SK-N-DZ (cell line): ENCODE measurements at regions not wholly inside any gene's neighbourhood (a gene's known extent, or its start where the extent isn't known, plus 50 kb on each side); places are given as distances from the start of the nearest gene placed in this dataset.

ENCODE experiments used
- DNase-seq: peaks from one replicate; pipeline ENCODE4 v3.0.0-alpha.2; 2015; ENCODE audit warnings: low spot score

DNA sequence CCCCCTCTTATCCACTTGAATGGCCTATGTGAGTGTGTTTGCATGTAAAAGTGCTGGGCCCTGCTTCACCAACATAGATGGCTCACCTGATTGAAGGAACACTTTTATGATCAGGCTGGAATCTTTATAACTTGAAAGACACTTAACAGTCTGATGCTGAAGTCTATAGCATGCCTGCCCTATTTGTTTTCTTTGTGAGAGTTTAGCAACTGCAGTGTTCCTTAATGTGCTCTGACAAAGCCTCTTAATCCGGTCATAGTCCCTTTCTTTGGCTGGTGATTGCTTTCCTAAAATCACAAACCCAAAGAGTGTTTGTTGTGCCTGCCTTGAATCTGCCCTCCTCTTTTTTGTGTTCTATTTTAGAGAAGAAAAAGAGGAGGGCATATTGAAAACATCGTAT lies 1382.8 kb upstream of the CELF4 start:
- DNase-seq, result no peak

DNA sequence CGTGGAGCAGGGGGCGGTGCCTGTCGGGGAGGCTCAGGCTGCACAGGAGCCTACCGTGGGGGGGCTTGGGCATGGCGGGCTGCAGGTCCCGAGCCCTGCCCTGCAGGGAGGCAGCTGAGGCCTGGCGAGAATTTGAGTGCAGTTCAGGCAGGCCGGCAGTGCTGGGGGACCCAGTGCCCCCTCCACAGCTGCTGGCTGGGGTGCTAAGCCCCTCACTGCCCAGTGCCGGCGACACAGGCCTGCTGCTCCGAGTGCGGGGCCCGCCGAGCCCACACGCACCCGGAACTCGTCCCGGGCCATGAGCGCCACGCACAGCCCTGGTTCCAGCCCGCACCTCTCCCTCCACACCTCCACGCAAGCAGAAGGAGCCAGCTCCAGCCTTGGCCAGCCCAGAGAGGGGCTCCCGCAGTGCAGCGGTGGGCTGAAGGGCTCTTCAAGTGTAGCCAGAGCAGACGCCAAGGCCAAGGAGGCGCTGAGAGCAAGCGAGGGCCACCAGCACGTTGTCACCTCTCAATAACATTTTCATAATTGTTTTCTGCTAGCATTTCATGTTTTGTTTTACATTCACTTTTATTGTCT lies 1378.9 kb upstream of the CELF4 start:
- no peak for DNase-seq

DNA sequence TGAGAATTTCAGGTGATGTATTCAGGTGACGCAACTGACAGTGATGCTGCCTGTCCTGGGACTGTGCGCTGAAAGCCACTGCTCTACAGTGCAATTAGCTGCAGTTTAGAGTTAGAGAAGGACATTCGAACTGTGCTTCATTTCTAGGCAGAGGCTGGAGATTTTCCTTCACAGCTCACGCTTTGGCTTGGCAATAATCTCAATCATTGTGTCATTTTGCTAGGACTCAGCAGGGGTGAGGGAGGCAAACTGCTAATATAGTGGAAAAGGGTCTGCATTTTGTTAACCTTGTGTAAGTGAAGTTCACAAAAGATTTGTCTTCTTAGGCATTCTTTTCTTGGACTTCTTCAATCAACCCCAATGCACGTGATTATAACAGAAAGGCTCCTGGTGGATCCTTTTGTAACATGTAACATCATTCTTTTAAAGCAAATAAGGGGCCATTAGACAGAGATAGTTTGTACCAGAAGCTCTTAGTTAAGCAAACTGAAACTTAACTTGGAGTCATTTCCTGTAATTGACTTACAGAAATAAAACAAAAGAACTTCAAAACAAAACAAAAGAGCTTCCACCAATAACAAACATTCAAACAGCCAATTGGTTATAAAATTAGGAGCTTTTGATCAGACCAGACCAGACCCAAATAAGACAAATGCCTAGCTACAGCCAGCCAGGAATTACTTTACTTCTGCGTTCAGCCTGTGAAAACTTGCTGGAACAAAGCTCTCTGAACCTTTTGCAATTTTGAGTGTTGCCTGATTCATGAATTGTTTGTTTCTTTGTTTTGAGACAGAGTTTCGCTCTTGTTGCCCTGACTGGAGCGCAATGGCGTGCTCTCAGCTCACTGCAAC lies 1376.3 kb upstream of the CELF4 start:
- DNase-seq, result no peak

DNA sequence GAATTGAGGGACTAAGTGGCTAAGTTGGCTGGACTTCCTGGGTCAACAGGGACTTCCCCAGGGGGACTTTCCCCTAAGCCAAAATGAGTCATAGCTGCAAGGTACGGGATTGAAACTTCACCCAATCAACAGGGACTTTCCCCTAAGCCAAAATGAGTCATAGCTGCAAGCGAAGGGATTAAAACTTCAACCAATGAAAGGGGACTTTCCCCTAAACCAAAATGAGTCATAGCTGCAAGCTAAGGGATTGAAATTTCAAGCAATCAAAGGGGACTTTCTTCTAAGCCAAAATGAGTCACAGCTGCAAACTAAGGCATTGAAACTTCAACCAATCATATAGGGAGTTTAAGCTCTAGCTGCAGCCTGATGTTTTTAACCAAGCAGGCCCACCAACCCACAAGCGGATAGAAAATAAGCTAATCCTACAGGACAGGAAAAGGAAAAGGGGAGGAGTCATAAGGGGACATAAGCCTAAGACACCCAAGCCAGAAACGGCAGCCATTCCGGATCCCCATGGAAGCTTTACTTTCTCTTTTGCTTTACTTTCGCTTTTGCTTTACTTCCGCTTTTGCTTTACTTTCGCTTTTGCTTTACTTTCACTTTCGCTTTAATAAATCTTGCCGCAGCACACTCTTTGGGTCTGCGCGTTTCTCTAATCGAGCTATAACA lies 1375.4 kb upstream of the CELF4 start:
- DNase-seq, result no peak

DNA sequence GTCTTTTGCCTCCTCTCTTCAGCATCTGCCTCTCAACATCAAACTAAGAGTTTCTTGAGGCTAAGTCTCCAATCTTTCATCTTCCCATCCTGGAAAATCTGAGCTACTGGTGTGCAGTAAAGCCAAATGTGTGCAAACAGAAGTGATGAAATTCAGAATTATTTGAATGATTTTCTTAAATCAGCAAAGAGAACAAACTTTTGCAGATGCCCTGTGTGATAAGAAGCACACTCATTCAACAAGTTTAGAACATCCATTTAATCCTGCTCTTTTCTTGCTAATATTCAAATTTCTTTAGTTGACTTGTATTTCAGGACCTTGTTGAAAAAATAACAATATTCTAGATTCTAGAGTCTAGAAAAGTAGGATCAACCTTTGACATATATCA lies 1374.9 kb upstream of the CELF4 start:
- DNase-seq, result no peak

DNA sequence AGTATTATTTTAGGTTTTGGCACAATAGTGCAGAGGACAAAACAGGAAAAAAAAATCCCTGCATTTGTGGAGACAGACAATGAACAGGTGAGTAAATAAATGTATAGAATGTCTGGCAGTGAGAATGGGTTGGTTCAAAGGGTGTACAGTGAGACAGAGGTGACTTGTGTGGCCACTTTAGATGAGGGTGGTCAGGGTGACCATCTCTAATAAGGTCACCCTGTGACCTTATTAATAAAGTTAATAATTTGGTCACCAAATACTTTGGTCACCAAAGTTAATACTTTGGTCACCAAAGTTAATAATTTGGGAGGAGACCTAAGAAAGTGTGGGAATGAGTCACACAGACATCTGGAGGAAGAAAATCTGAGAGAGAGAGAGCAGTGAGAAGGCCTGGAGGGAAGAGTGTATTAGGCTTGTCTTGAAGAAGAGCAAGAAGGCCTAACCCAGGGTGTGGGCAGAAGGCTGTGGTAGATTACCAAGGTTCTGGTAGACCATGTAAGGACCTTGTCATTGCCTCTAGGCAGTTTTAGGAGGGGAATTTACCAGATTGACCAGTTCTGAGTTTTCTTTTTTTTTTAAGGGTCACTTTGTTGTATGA lies 1368.4 kb upstream of the CELF4 start:
- DNase-seq, result no peak

DNA sequence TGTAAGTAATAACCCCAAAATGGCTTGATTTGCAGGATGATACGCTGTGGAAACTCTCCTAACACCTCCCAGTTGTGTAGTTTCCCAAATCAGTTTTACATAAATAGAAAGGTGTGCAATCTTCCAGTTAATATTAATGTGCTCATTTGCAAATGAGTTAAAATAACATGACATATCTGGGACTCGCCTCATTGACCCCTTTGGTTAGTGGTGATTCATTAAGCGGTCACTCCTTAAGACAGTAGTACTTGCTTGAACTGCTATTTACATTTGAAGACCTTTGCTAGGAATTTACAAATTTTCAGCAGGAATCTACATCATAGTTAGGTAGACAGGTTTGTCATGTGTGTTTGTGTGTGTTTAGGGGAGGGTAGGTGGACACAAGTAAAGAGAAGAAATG lies 1367.7 kb upstream of the CELF4 start:
- DNase-seq, result no peak

DNA sequence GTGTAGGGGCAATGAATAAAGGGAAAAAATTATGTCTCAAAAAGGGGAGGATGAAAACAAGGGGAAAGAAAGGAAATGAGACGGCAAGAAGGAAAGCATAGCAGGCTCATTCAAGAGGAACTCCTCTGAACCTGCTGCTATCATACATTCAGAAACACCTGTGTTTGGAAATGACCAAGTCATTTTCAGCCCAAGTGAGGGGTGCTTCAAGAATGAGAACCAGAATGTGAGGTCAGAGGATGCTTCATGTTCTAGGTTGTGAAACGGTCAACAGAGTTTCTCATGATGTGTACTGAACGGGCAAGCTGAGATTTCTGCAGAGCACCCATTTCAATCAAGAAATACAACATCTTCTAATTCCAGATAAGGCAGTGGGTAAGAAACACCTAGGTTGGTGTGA lies 1367.2 kb upstream of the CELF4 start:
- no peak for DNase-seq

DNA sequence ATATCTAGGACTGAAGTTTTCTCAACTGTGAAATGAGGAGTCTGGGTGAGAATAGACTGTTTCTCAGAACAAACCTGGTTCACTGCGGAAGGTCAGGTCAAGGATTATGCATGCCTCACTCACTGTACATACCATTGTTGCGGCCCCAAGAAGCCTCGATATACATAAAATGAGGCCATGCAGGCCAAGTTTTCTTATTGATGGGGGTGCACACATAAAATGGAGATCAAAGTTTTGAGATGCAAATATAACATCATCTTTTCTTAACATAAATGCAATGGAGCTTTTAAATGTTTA lies 1366.1 kb upstream of the CELF4 start:
- DNase-seq, result no peak

DNA sequence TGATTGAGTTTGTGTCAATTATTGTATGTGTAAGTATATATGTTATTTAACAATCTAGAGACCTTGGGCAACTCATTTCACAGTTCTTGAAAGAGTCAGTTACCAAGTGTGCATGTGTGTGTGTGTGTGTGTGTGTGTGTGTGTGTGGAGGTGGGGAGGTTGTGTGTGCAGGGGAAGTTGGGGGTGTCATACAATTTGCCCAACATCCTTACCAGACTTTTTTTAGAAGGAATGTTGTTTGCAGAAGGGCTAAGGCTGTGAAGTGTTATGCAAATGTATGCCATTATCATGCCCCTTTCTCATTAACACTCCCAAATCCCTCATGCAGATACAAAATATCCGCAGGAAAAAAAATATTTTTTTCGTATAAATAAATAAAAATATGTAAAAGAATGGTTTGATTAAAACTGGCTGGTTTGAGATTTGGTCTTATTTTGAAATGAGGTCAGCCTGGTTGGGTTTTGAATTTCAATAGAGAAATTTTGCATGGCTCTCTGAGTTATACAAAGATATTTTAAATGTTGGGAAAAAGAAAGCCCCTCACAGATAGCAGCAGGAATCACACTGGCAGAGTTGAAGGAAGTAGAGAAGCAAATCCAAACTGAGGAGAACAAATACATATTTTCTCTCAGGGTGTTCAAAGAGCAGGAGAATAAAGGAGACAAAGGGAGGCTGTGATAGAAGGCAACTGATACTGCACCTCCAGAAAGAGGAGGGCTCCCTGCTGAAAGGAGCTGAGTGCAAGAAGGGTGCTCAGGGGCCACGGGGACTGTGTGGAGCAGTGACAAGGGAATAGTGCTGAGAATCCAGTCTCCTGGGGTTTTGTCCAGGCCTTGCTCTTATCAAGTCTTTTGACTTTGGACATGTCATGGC lies 1365.5 kb upstream of the CELF4 start:
- DNase-seq, result no peak

DNA sequence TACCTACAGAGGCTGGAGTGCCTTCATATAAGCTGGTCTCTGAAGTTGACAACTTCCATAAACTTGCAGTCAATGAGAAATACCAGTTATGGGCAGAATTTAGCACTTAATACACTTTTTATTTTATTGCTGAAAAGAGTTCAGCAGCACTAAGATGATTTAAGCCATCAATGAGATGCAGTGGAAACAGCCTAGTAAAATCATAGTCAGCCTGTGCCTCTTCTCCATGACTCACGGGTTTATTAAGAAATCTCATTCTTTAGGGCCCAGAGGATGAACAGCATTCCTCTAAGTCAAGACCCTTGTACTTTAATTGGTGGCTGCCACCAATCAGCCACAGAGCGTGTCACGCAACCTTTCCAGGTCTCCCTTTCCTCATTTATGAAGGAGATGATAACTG lies 1357.9 kb upstream of the CELF4 start:
- DNase-seq, result no peak

DNA sequence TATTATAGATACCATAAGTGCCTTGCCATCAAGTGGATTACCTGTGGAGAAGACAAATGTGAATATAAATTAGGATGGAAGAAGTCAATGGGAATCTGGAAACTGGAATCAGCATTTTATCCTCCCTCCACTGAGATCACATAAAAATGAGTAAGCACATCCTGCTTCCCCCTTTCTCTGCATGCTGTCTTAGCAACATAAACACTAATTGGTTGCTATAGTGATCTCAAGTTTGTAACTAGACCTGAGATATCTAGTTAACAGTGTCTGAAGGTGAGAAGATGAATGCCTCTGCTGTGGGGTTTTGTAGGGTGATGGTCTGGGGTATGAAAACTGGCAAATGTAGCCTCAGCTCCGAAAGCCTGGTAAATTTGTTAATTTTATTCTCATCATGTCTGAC lies 1357.5 kb upstream of the CELF4 start:
- no peak for DNase-seq

DNA sequence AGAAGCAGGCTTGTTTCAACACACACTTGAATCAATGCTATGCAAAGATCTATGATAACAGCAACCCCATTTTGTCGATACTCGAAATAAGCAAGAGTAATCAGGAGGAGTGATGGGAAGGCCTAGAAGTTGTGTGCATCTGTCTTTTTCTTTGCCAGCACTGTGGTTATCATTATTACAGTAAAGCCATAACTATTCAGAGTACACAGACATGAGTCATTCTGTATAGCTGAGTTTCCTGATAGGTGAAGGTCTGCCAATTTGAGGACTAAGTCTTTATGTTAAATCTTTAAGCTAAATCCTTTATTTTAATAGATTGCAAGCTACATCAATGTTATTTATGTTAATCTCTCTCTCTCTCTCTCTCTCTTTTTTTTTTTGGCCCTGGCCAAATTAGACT lies 1344.4 kb upstream of the CELF4 start:
- DNase-seq, result no peak

DNA sequence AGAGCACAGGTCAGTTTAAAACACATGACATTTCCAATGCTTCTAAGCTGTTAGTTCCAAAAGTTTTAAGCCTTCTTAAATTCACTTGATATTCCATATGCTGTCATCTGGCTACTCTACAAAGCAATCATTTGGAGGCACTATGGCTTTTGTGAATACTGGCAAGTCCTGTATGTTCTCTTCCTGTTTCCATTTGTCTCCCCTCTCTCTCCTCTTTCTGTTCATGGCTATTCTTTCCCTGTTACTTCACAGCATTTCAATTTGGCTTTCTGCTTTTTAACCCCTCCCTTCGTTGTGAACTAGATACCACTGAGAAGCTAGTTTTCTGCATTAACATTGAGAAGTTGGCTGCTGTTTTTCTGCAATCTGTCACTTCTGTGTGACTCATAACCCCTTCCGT lies 1337.2 kb upstream of the CELF4 start:
- no peak for DNase-seq

DNA sequence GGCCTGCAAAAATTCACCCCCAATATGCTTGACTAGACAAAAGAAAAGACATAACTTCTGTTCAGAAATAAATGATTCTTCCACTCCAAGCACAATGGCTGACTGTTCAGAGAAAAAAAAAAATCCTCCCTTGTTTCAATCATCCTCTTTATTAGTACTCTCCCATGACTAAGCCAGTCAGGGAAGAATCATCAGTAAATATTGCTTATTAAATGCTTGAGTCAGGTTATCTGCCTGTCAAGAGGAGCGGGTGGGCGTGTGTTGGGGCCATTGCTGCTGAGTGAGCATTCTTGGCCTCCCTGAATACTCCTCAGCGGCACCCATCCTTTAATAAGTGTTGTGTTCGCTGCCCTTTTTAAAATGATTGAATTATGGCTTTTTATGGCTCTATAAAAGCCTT lies 1334.8 kb upstream of the CELF4 start:
- no peak for DNase-seq

DNA sequence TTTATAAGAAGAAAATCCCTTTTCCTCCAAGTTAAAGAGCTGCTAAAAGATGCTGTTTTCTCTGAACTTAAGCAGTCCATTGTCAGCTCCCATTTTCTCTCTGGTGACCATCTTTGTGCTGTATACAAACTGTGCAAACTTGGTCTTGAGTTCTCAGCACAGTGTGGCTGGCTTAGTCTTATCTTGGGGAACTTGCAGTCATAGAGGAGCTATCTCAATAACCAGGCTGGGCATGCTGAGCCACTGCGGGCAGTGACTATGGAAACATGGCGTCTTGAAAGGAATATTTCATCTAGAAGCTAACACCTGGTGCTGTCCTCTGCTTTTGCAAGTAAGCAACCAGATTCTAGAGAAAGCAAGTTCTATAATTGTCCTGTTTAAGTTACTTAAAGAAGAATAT lies 1334.4 kb upstream of the CELF4 start:
- no peak for DNase-seq

DNA sequence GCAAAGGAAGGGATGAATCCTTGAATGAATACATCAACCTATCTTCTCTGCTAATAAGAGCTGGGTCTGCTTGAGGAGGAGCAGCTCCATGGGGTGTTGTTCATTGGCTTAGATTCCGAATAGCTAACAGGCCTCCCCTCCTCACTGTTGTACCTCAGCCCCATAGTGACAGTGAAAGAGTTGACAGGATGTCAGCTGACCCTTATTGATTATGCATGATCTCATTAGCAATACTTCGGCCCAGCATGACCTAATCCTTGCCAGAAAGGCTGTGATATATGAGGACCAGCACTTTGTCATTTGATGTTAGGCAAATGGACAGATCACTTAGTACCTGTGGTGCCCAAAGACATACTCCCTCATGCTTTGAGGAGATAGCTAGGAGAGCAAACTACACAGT lies 1333.7 kb upstream of the CELF4 start:
- DNase-seq, result no peak

DNA sequence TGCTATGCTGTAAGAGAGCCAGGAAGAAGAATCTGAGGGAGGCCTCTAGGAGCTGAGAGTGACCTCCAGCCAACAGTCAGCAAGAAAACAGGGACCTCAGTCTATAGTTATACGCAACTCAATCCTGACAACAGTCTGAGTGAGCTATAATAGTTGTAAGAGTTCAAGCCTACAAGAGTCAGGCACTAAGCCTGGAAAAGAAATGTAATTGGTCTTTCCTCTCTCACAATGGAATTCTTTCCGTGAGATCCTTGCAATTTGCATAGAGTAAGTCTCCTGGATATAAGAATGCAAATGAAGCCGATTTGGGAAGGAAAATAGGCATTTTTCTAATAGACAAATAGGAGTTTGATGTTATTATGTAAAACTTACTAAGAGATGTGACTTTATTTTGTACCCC lies 1332.6 kb upstream of the CELF4 start:
- DNase-seq, result no peak

DNA sequence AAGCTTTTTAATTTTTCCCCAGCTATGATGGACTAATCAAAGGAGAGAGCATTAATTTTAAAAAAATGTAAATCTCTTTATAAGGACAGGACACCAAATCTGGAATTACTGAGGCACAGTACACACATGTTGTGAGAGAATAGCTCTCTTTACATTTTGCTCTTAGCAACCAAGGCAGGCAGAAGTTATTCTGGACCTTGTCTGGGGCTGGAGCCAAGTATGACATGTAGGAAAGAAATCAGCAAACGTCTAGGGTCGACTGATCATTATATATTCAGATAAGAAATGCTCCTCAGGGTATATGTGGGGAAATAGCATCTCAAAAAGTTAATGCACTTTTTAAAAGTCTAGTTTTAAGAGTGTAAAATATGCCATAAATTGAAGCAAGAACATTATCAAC lies 1330.0 kb upstream of the CELF4 start:
- DNase-seq, result no peak

DNA sequence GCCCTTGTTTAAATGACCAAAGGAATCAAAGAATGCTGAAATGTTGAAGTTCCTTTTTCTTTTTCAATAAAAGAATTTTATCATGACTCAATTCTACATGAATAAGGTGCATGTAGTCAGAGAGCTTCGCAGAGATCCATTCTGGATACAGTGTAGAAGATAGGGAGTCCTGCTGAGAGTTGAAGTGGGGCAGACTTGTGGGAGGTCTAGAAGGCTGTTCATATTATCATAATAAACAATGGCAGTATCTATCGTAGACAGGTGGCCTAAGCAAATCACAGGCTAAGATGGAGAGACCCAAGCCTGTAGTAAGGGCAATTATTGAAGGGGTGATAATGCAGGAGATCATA lies 1322.0 kb upstream of the CELF4 start:
- no peak for DNase-seq

DNA sequence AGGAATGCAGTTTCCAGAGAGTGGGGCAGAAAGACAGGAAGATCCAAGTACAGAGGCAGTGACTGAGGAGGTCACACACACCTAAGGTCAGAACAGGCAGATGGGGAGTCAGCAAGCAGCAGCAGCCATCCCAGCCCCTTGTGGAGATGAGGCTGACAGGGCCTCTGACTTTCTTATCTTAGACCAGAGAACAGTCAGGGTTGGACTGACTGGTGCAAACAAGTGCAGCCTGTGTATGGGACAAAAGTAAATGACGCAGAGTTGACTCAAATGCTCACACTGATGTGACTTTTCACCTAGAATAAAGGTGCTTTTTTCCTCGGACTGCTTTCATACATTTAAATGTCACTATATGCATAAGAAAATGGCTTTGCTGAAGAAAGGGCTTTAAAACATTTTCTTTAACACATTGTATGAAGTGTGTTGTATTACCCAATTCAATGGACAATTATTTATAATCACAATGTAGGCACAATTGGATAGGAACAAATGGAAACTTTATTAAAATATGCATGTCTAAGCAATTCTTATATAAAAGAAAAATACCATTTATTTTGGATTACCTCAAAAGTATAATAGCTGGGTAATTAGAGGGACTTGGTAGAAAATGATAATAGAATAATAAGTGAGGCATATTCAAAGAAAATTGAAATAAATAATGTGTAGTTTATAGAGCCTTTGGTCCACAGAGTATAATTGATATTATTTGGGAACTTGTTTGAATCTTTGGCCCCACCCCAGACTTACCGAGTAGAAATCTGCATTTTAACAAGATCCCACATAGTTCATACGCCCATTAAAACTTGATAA lies 1321.5 kb upstream of the CELF4 start:
- no peak for DNase-seq
